Lung (tissue), 11 donors: ENCODE measurements at regions not wholly inside any gene's neighbourhood (a gene's known extent, or its start where the extent isn't known, plus 50 kb on each side); places are given as distances from the start of the nearest gene placed in this dataset.
A peak's percentile ranks its signal among the peaks of the same experiment; 100 is the strongest.
"Not testable (repeated sequence)": the region's sequence is repeated elsewhere in the genome, so short reads cannot be mapped to it uniquely, and the experiment has no call there.

Experiments
- ATAC-seq: fragments of 200-7000 bp; cut with Tn5 transposase; one replicate; pipeline ENCODE4 v1.9.1; 2020; ENCODE audit warnings: moderate number of reproducible peaks; ENCODE audit not compliant: insufficient read depth, low FRiP score
- DNase-seq, 3 donors: peaks; one replicate each; pipeline ENCODE4 v3.0.0-alpha.2; 2013 to 2017
- H3K27ac ChIP-seq, 2 donors: one replicate each; pipeline ENCODE4 v1.5.1; 2013; ENCODE audit warnings: mild to moderate bottlenecking in 2 of 2, moderate library complexity in 2 of 2, control low read depth in 1 of 2, inconsistent platforms in 1 of 2, low read depth in 1 of 2, low read length in 1 of 2
- H3K27me3 ChIP-seq, 3 donors: one replicate each; pipeline ENCODE4 v1.5.1; 2013; ENCODE audit warnings: low read length in 2 of 3; ENCODE audit not compliant: control insufficient read depth in 3 of 3, insufficient read depth in 3 of 3
- H3K36me3 ChIP-seq, 4 donors: one replicate each; pipeline ENCODE4 v1.5.1; 2013; ENCODE audit warnings: low read length in 4 of 4, mild to moderate bottlenecking in 1 of 4, moderate library complexity in 1 of 4; ENCODE audit not compliant: control insufficient read depth in 4 of 4, insufficient read depth in 4 of 4
- H3K4me1 ChIP-seq, 5 donors: one replicate each; pipeline ENCODE4 v1.5.1; 2013; ENCODE audit warnings: low read length in 5 of 5, mild to moderate bottlenecking in 2 of 5, moderate library complexity in 1 of 5; ENCODE audit not compliant: control insufficient read depth in 5 of 5, insufficient read depth in 5 of 5
- H3K4me3 ChIP-seq: one replicate; pipeline ENCODE4 v1.5.1; 2013; ENCODE audit warnings: mild to moderate bottlenecking, control low read depth, moderate library complexity
- H3K9ac ChIP-seq, 2 donors: one replicate each; pipeline ENCODE4 v1.5.1; 2013; ENCODE audit warnings: low read length in 2 of 2, control low read depth in 1 of 2; ENCODE audit not compliant: insufficient read depth in 1 of 2
- H3K9me3 ChIP-seq, 4 donors: one replicate each; pipeline ENCODE4 v1.5.1; 2013; ENCODE audit warnings: low read length in 3 of 4, mild to moderate bottlenecking in 1 of 4, moderate library complexity in 1 of 4; ENCODE audit not compliant: control insufficient read depth in 4 of 4, insufficient read depth in 3 of 4
- CTCF ChIP-seq: IDR thresholded peaks from 2 replicates; pipeline ENCODE4 v1.5.1; 2012; ENCODE audit warnings: mild to moderate bottlenecking; ENCODE audit errors: control extremely low read depth, extremely low read depth
- WGBS, 2 donors: extraction: QIAGEN DNeasy Blood & Tissue Kit; methylation state at CpG; one replicate each; pipeline ENCODE4 v1.1.7; 2013; 5-methylcytosine and 5-hydroxymethylcytosine counted together
- donor health status: control.
- donor health status: control.
- donor health status: Bipolar disorder and iron deficiency.
- donor health status: healthy.
- donor health status: DM: yes; HTN: yes; CAD: no.

- Histone ChIP-seq H3K9me3 (no peaks in the 10 kb centered on the region), H3K36me3 (no peaks in the 10 kb centered on the region), H3K27ac (no peak overlapping the region), H3K4me1 (no peaks in the 10 kb centered on the region), H3K9ac (no peak overlapping the region), H3K27me3 (no peaks in the 10 kb centered on the region), H3K4me3 (no peak overlapping the region)
- TF ChIP-seq CTCF = no peak
- DNase-seq = peak in 1 of 3 donors; percentile 52
- 72 to 84% methylated on average over 2 of the region's 2 CpGs for WGBS, 2 donors
- ATAC-seq = no peak
These were observed 339.1 kb upstream of the PRR16 start for GRCh38 chr5:120124961-120125360.

GRCh38 chr5:120132347-120132746 is 331.8 kb upstream of the PRR16 start:
- not testable (repeated sequence) for H3K9me3 ChIP-seq, H3K27me3 ChIP-seq, H3K4me3 ChIP-seq, DNase-seq, ATAC-seq, H3K27ac ChIP-seq, H3K9ac ChIP-seq, H3K36me3 ChIP-seq, H3K4me1 ChIP-seq
- 80 to 85% methylated on average over 7 of the region's 7 CpGs for WGBS, 2 donors

GRCh38 chr5:120134944-120135343 is 329.2 kb upstream of the PRR16 start:
- Histone ChIP-seq H3K27ac (no peak overlapping the region), H3K4me1 (peaks cover 0 to 11% (median 2%) of the 10 kb centered on the region in 5 donors), H3K9ac (no peak overlapping the region), H3K9me3 (no peaks in the 10 kb centered on the region), H3K27me3 (no peaks in the 10 kb centered on the region), H3K4me3 (no peak overlapping the region), H3K36me3 (no peaks in the 10 kb centered on the region)
- TF ChIP-seq CTCF = no peak
- DNase-seq = no peak
- no peak for ATAC-seq

GRCh38 chr5:120137582-120137981 is 326.5 kb upstream of the PRR16 start:
- 78 to 90% methylated on average over 2 of the region's 2 CpGs for WGBS, 2 donors

More at GRCh38 chr5:120137582-120137981, 326.5 kb upstream of the PRR16 start:
- Histone ChIP-seq H3K9me3 (no peaks in the 10 kb centered on the region), H3K27me3 (no peaks in the 10 kb centered on the region), H3K9ac (no peak overlapping the region), H3K4me3 (no peak overlapping the region), H3K27ac (no peak overlapping the region), H3K4me1 (peaks cover 0 to 18% (median 4%) of the 10 kb centered on the region in 5 donors), H3K36me3 (no peaks in the 10 kb centered on the region)
- DNase-seq (no peak), ATAC-seq (no peak)
- TF ChIP-seq CTCF = no peak
